ENCODE measurements at regions not wholly inside any gene's neighbourhood (a gene's known extent, or its start where the extent isn't known, plus 50 kb on each side); places are given as distances from the start of the nearest gene placed in this dataset.

GRCh38 chrX:115940888-115941332, 229.6 kb upstream of the AGTR2 start:
- Histone ChIP-seq H3K79me2 (ENCODE audit: insufficient read depth, low read length) (no peaks in the 10 kb centered on the region), H3K27ac (ENCODE audit: low read depth, low read length) (no peak overlapping the region), H3K4me1 (ENCODE audit: insufficient read depth, low read length) (no peaks in the 10 kb centered on the region), H3K4me3 (ENCODE audit: insufficient read depth, low read length) (no peak overlapping the region), H2AFZ (ENCODE audit: low read length) (peak overlapping the region; percentile 34), H3K9me3 (ENCODE audit: low read depth, low read length) (no peaks in the 10 kb centered on the region), H3K4me2 (ENCODE audit: insufficient read depth, low read length) (no peak overlapping the region), H3K27me3 (ENCODE audit: insufficient read depth, low read length) (peaks cover 9% of the 10 kb centered on the region), H4K20me1 (ENCODE audit: insufficient read depth, low read length) (no peaks in the 10 kb centered on the region), H3K36me3 (ENCODE audit: insufficient read depth, low read length) (no peaks in the 10 kb centered on the region)
- TF ChIP-seq, protein P1, sequence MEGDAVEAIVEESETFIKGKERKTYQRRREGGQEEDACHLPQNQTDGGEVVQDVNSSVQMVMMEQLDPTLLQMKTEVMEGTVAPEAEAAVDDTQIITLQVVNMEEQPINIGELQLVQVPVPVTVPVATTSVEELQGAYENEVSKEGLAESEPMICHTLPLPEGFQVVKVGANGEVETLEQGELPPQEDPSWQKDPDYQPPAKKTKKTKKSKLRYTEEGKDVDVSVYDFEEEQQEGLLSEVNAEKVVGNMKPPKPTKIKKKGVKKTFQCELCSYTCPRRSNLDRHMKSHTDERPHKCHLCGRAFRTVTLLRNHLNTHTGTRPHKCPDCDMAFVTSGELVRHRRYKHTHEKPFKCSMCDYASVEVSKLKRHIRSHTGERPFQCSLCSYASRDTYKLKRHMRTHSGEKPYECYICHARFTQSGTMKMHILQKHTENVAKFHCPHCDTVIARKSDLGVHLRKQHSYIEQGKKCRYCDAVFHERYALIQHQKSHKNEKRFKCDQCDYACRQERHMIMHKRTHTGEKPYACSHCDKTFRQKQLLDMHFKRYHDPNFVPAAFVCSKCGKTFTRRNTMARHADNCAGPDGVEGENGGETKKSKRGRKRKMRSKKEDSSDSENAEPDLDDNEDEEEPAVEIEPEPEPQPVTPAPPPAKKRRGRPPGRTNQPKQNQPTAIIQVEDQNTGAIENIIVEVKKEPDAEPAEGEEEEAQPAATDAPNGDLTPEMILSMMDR (IDR thresholded peaks at IDR 0.05; ENCODE audit: extremely low read depth, low read depth, low read length), result peak; percentile 43
- peak; percentile 73 for DNase-seq (ENCODE audit: insufficient read length, low spot score, missing footprints)

DNA sequence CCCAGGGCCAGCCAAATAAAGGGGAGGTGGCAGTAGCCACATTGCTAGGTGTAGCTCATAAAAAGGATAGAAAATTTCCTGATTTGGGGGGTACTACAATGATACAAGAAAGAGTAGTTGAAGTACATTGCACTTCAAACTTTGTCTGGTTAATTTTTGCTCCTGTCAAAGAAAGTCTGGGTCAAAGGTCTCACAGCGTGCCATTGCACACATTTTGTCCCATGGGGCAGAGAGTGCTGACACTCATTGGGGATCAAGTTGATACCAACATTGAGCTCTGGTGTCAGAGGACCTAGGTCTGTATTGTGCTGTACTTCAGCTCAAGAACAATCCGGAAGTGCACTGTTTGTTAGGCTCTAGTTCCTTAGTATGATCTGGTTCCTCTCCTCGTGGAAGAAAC, 229.2 kb upstream of the AGTR2 start:
- H3K4me3 ChIP-seq (ENCODE audit: insufficient read depth, low read length), result no peak overlapping the region
- no peaks in the 10 kb centered on the region for H4K20me1 ChIP-seq (ENCODE audit: insufficient read depth, low read length)
- peaks cover 9% of the 10 kb centered on the region for H3K27me3 ChIP-seq (ENCODE audit: insufficient read depth, low read length)
- DNase-seq (ENCODE audit: insufficient read length, low spot score, missing footprints), result no peak
- no peaks in the 10 kb centered on the region for H3K79me2 ChIP-seq (ENCODE audit: insufficient read depth, low read length)
- H3K9me3 ChIP-seq (ENCODE audit: low read depth, low read length), result no peaks in the 10 kb centered on the region
- H3K4me2 ChIP-seq (ENCODE audit: insufficient read depth, low read length), result no peak overlapping the region
- no peaks in the 10 kb centered on the region for H3K36me3 ChIP-seq (ENCODE audit: insufficient read depth, low read length)
- H3K4me1 ChIP-seq (ENCODE audit: insufficient read depth, low read length), result no peaks in the 10 kb centered on the region
- H2AFZ ChIP-seq (ENCODE audit: low read length), result no peak overlapping the region
- no peak overlapping the region for H3K27ac ChIP-seq (ENCODE audit: low read depth, low read length)
- TF ChIP-seq, protein P1 (IDR thresholded peaks at IDR 0.05; ENCODE audit: extremely low read depth, low read depth, low read length), result no peak

- TF ChIP-seq, protein P1 (IDR thresholded peaks at IDR 0.05; ENCODE audit: extremely low read depth, low read depth, low read length), result no peak
- no peaks in the 10 kb centered on the region for H3K36me3 ChIP-seq (ENCODE audit: insufficient read depth, low read length)
These were observed 224.5 kb upstream of the AGTR2 start for GRCh38 chrX:115946059-115946458.

DNA sequence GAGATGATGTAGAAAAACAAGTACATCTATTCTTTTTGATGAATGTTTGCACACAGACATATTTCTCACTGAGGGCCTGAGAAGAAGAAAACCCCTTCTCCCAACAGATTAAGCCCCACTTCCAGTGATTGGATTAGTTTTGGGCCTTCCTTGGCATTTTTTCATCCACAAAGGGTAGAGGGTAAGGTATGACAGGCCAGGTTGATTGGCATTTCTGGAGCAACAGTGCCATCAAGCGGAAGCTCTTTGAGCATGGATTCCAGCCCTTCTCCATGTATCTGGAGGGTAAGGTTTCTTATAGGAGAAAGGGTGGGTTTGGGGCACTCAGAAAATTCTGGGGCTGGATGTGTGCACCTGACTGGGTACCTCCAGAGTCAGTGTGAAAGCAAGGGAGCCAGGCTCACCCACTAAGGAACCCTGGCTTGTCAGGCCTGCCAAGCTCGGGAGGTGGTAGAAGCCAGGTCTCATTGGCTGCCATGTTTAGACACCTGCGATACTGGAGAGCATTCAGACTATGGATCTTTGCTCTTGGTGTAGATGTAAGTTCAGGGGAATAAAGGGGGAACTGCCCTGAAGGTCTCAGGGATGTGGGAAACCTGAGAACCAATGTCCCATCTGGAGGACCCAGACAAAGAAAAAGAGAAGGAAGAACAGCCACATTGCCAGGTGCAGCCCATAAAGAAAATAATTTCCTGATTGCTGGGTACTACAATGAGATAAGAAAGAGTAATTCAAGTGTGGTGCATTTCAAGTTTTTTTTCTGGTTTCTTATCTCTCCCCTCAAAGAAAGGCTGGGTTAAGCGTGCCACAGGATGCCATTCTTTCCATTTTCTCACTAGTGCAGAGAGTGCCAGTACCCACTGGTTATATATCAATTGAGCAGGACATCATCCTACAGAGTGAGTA, 222.3 kb upstream of the AGTR2 start:
- H3K9me3 ChIP-seq (ENCODE audit: low read depth, low read length), result no peaks in the 10 kb centered on the region
- no peak overlapping the region for H3K27ac ChIP-seq (ENCODE audit: low read depth, low read length)
- no peaks in the 10 kb centered on the region for H3K4me1 ChIP-seq (ENCODE audit: insufficient read depth, low read length)
- no peak overlapping the region for H2AFZ ChIP-seq (ENCODE audit: low read length)
- H4K20me1 ChIP-seq (ENCODE audit: insufficient read depth, low read length), result no peaks in the 10 kb centered on the region
- no peak overlapping the region for H3K4me2 ChIP-seq (ENCODE audit: insufficient read depth, low read length)
- no peaks in the 10 kb centered on the region for H3K27me3 ChIP-seq (ENCODE audit: insufficient read depth, low read length)
- no peak for DNase-seq (ENCODE audit: insufficient read length, low spot score, missing footprints)
- no peaks in the 10 kb centered on the region for H3K79me2 ChIP-seq (ENCODE audit: insufficient read depth, low read length)
- H3K36me3 ChIP-seq (ENCODE audit: insufficient read depth, low read length), result no peaks in the 10 kb centered on the region
- H3K4me3 ChIP-seq (ENCODE audit: insufficient read depth, low read length), result no peak overlapping the region
- TF ChIP-seq, protein P1 (IDR thresholded peaks at IDR 0.05; ENCODE audit: extremely low read depth, low read depth, low read length), result no peak

More at GRCh38 chrX:115946059-115946458, 224.5 kb upstream of the AGTR2 start:
- Histone ChIP-seq H3K9me3 (ENCODE audit: low read depth, low read length) (no peaks in the 10 kb centered on the region), H4K20me1 (ENCODE audit: insufficient read depth, low read length) (no peaks in the 10 kb centered on the region), H3K4me1 (ENCODE audit: insufficient read depth, low read length) (no peaks in the 10 kb centered on the region), H3K27ac (ENCODE audit: low read depth, low read length) (no peak overlapping the region), H3K79me2 (ENCODE audit: insufficient read depth, low read length) (no peaks in the 10 kb centered on the region), H2AFZ (ENCODE audit: low read length) (no peak overlapping the region), H3K4me2 (ENCODE audit: insufficient read depth, low read length) (no peak overlapping the region), H3K27me3 (ENCODE audit: insufficient read depth, low read length) (peaks cover 4% of the 10 kb centered on the region), H3K4me3 (ENCODE audit: insufficient read depth, low read length) (no peak overlapping the region)
- DNase-seq (ENCODE audit: insufficient read length, low spot score, missing footprints), result no peak

Measured in osteoblast (primary cell).